A673 (cell line): ENCODE measurements at regions not wholly inside any gene's neighbourhood (a gene's known extent, or its start where the extent isn't known, plus 50 kb on each side); places are given as distances from the start of the nearest gene placed in this dataset.

Experiments used
- BruUV-seq: library from RNA; stranded (reverse); fragments of 400-500 nt; replicated peaks from 2 replicates; lab custom pipeline; 2021; lab: Mats Ljungman, UMichigan
- CTCF ChIA-PET: fragments of 300-600 bp; sonication (Branson Sonifier 250); formaldehyde crosslinking; loops from one replicate; lab custom pipeline; 2022; ENCODE audit warnings: antibody characterized with exemption; lab: Charles Lee
- POLR2A ChIA-PET: fragments of 300-600 bp; sonication (Branson Sonifier 250); formaldehyde crosslinking; loops from one replicate; lab custom pipeline; 2022; ENCODE audit warnings: antibody characterized with exemption; ENCODE audit not compliant: low non-redundant PET; lab: Charles Lee
- DNase-seq: peaks from one replicate; pipeline ENCODE4 v3.0.0-alpha.2; 2015; ENCODE audit warnings: low spot score
- H3K27ac ChIP-seq: fragments of 200-600 bp; sonication (generic); 2 replicates; pipeline ENCODE4 v1.5.1; 2016; ENCODE audit warnings: mixed run types, low read depth, mild to moderate bottlenecking, mixed read lengths, antibody characterized with exemption, low read length; ENCODE audit not compliant: poor library complexity, severe bottlenecking
- H3K27me3 ChIP-seq: fragments of 200-600 bp; sonication (generic); replicated peaks from 2 replicates; pipeline ENCODE4 v1.6.1; 2017; ENCODE audit warnings: mixed run types, low read depth, mild to moderate bottlenecking, mixed read lengths, antibody characterized with exemption, low read length; ENCODE audit not compliant: insufficient read depth, poor library complexity
- H3K36me3 ChIP-seq: fragments of 200-600 bp; sonication (generic); 2 replicates; pipeline ENCODE4 v1.6.1; 2016; ENCODE audit warnings: mixed run types, mild to moderate bottlenecking, mixed read lengths, antibody characterized with exemption, low read length; ENCODE audit not compliant: insufficient read depth, poor library complexity, severe bottlenecking
- H3K4me1 ChIP-seq: fragments of 200-600 bp; sonication (generic); 2 replicates; pipeline ENCODE4 v1.6.1; 2017; ENCODE audit warnings: mixed run types, mild to moderate bottlenecking, mixed read lengths, antibody characterized with exemption, low read length; ENCODE audit not compliant: insufficient read depth, poor library complexity, severe bottlenecking
- H3K4me3 ChIP-seq: fragments of 200-600 bp; sonication (generic); 2 replicates; pipeline ENCODE4 v1.5.1; 2016; ENCODE audit warnings: low read depth, mixed run types, mild to moderate bottlenecking, mixed read lengths, low read length; ENCODE audit not compliant: poor library complexity, severe bottlenecking
- H3K9me3 ChIP-seq: fragments of 200-600 bp; sonication (generic); 2 replicates; pipeline ENCODE4 v1.6.1; 2016; ENCODE audit warnings: mixed run types, low read depth, mild to moderate bottlenecking, mixed read lengths, antibody characterized with exemption, low read length; ENCODE audit not compliant: poor library complexity, severe bottlenecking
- EZH2 ChIP-seq: fragments of 200-600 bp; sonication (generic); IDR thresholded peaks from 2 replicates; pipeline ENCODE4 v1.6.1; 2017; ENCODE audit warnings: borderline replicate concordance, low read depth, mild to moderate bottlenecking, mixed read lengths, antibody characterized with exemption, low read length; ENCODE audit not compliant: poor library complexity, severe bottlenecking
- intact Hi-C: fragments of 100-400 bp; cut with micrococcal nuclease; formaldehyde crosslinking; loops from one replicate; pipeline ENCODE4 v1.10.0; 2022; ENCODE audit not compliant: unreplicated experiment
- TF ChIP-seq, protein P1 (sequence below): fragments of 300-800, 200-600 bp; sonication (generic); conservative IDR thresholded peaks from 2 replicates; pipeline ENCODE4 v1.5.1; 2017; ENCODE audit warnings: low read depth, mild to moderate bottlenecking, antibody characterized with exemption, low read length, moderate library complexity, mixed read lengths

- no peaks in the 10 kb centered on the region for H3K36me3 ChIP-seq
- CTCF ChIA-PET = no interaction called here
- intact Hi-C loops = no loop called here
- H3K27ac ChIP-seq = no peak overlapping the region
- no peak overlapping the region for H3K4me3 ChIP-seq
- BruUV-seq = no TSS peak
- no peak for DNase-seq
- no peaks in the 10 kb centered on the region for H3K4me1 ChIP-seq
- TF ChIP-seq, protein P1, sequence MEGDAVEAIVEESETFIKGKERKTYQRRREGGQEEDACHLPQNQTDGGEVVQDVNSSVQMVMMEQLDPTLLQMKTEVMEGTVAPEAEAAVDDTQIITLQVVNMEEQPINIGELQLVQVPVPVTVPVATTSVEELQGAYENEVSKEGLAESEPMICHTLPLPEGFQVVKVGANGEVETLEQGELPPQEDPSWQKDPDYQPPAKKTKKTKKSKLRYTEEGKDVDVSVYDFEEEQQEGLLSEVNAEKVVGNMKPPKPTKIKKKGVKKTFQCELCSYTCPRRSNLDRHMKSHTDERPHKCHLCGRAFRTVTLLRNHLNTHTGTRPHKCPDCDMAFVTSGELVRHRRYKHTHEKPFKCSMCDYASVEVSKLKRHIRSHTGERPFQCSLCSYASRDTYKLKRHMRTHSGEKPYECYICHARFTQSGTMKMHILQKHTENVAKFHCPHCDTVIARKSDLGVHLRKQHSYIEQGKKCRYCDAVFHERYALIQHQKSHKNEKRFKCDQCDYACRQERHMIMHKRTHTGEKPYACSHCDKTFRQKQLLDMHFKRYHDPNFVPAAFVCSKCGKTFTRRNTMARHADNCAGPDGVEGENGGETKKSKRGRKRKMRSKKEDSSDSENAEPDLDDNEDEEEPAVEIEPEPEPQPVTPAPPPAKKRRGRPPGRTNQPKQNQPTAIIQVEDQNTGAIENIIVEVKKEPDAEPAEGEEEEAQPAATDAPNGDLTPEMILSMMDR = no peak
- TF ChIP-seq EZH2 = no peak
- H3K9me3 ChIP-seq = no peaks in the 10 kb centered on the region
- POLR2A ChIA-PET = no interaction called here
- H3K27me3 ChIP-seq = no peaks in the 10 kb centered on the region
Measured at GRCh38 chr18:75574187-75574586, 146.7 kb upstream of the SMIM21 start.

- no peak for DNase-seq
- Histone ChIP-seq H3K4me3 (no peak overlapping the region), H3K9me3 (no peaks in the 10 kb centered on the region), H3K4me1 (no peaks in the 10 kb centered on the region), H3K27ac (no peak overlapping the region), H3K36me3 (no peaks in the 10 kb centered on the region), H3K27me3 (no peaks in the 10 kb centered on the region)
- ChIA-PET POLR2A (no interaction called here), CTCF (no interaction called here)
- BruUV-seq = no TSS peak
- no peak for TF ChIP-seq EZH2
- TF ChIP-seq, protein P1 = no peak
- intact Hi-C loops = no loop called here
Measured at GRCh38 chr18:75563150-75563549, 135.6 kb upstream of the SMIM21 start.

GRCh38 chr18:75562216-75562615 is 134.7 kb upstream of the SMIM21 start:
- H3K9me3 ChIP-seq = no peaks in the 10 kb centered on the region
- intact Hi-C loops = no loop called here
- CTCF ChIA-PET = no interaction called here
- H3K4me1 ChIP-seq = no peaks in the 10 kb centered on the region
- no peak for DNase-seq
- no peaks in the 10 kb centered on the region for H3K36me3 ChIP-seq
- TF ChIP-seq EZH2 = no peak
- TF ChIP-seq, protein P1 = no peak
- no TSS peak for BruUV-seq
- H3K27me3 ChIP-seq = no peaks in the 10 kb centered on the region
- POLR2A ChIA-PET = no interaction called here
- H3K27ac ChIP-seq = no peak overlapping the region
- no peak overlapping the region for H3K4me3 ChIP-seq
